ENCODE measurements at regions not wholly inside any gene's neighbourhood (a gene's known extent, or its start where the extent isn't known, plus 50 kb on each side); places are given as distances from the start of the nearest gene placed in this dataset.

GRCh38 chr2:16053437-16054257 is 113.3 kb downstream of the MYCN start:
- TF ChIP-seq TAF1 (IDR thresholded peaks at IDR 0.05; ENCODE audit: low read depth) (no peak), CTCF (IDR thresholded peaks at IDR 0.05; ENCODE audit: poor library complexity, severe bottlenecking) (no peak), POLR2AphosphoS5 (IDR thresholded peaks at IDR 0.05) (no peak)
